HL-60 (cell line): ENCODE measurements at regions not wholly inside any gene's neighbourhood (a gene's known extent, or its start where the extent isn't known, plus 50 kb on each side); places are given as distances from the start of the nearest gene placed in this dataset.

ENCODE experiments used
- DNase-seq, 2 experiments: peaks; one replicate each; pipeline ENCODE4 v3.0.0-alpha.2; 2010 to 2020; ENCODE audit warnings: low read depth in 1 of 2, low spot score in 1 of 2
- H3K27ac ChIP-seq: fragments of 250-450 bp; sonication (Bioruptor Pico); replicated peaks from 2 replicates; pipeline ENCODE4 v1.5.1; 2020; ENCODE audit warnings: mild to moderate bottlenecking, moderate library complexity
- H3K27me3 ChIP-seq: fragments of 250-450 bp; sonication (Bioruptor Pico); 2 replicates; pipeline ENCODE4 v1.5.1; 2021; ENCODE audit warnings: mild to moderate bottlenecking, moderate library complexity; ENCODE audit not compliant: insufficient read depth, poor library complexity, severe bottlenecking
- H3K4me3 ChIP-seq: replicated peaks from 2 replicates; pipeline ENCODE4 v1.5.1; 2011; ENCODE audit warnings: mild to moderate bottlenecking, control low read depth, low read length; ENCODE audit not compliant: insufficient read depth
- CTCF ChIP-seq: IDR thresholded peaks from one replicate; pipeline ENCODE4 v1.5.1; 2011; ENCODE audit warnings: low read length, control low read depth, inconsistent platforms; ENCODE audit not compliant: insufficient read depth
- GABPA ChIP-seq: IDR thresholded peaks from 2 replicates; pipeline ENCODE4 v1.6.1; 2012; ENCODE audit warnings: low read depth
- POLR2AphosphoS5 ChIP-seq: IDR thresholded peaks from 2 replicates; pipeline ENCODE4 v1.6.1; 2012; ENCODE audit warnings: low read depth
- REST ChIP-seq: IDR thresholded peaks from 2 replicates; pipeline ENCODE4 v1.6.1; 2012; ENCODE audit warnings: low read depth; ENCODE audit not compliant: insufficient replicate concordance
- SPI1 ChIP-seq: IDR thresholded peaks from 2 replicates; pipeline ENCODE4 v1.6.1; 2012; ENCODE audit warnings: low read depth, mild to moderate bottlenecking, borderline replicate concordance

DNA sequence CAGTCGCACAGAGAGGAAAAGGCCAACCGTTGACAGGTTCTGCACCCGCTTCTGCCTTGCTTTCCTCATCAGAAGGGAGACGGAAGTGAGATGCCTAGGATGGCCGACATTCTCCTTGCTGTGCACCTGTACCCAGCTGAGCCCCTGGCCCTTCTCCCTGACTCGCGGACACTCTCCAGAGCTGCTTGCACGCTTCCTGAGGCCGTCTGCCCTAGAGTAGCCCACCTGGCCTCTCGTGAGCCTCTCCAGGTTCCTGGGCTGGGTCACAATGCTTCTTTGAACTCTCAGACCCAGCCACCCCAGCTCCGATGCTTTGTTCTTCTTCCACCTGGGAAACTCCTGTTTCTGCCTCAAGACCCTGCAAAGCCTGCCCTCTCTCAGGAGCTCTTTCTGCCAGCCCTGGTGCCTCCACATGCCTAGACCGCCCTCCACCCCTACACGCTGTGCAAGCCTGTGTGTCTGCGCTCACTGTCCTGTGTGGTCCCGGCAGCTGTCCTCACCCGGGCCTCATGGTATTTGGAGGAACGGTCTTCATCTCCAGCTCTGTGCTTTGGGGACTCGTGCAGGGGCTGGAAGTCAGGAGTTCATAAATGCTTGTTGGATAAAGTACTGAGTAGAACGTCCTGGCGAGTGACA, 345.4 kb upstream of the SALL3 start:
- TF ChIP-seq SPI1: no peak
- TF ChIP-seq CTCF: no peak
- no peak for TF ChIP-seq GABPA
- TF ChIP-seq REST: no peak
- TF ChIP-seq POLR2AphosphoS5: no peak
- Histone ChIP-seq H3K4me3 (no peak overlapping the region), H3K27ac (no peak overlapping the region), H3K27me3 (no peaks in the 10 kb centered on the region)
- no peak for DNase-seq

DNA sequence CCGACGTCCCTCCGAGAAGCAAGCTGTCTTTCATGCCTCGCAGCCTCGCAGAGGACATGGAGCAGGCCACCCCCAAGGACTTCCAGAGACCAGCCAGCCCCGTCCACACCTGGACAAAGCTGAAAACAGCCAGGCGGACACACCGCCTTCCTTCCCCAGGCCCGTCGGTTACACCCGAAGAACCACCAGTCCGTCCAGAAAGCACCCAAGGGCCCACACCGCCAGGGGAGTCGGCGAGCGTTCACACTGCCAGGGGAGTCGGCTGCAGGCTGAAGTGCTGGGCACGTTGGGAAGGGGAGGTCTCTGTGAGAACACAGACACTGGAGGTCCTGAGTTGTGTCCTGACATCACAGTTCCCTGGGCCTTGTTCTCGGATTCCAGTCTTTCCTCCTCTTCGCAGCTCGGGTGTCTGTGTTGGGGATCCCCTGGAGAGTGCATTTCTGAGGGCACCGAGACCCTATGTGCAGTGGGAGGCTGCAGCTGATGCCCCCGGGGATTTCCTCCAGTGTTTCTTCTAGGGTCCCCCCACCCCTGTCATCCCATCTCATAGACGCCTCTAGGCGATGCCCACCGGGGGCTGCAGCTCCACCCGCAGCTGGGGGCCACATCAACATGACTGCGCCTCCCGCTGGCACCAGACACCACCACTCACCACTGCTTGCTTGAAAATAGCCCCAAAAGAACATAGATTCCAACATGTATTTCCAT, 344.4 kb upstream of the SALL3 start:
- DNase-seq: no peak
- TF ChIP-seq SPI1: no peak
- TF ChIP-seq CTCF: no peak
- no peak for TF ChIP-seq POLR2AphosphoS5
- TF ChIP-seq GABPA: no peak
- TF ChIP-seq REST: no peak
- Histone ChIP-seq H3K27me3 (no peaks in the 10 kb centered on the region), H3K27ac (no peak overlapping the region), H3K4me3 (no peak overlapping the region)

DNA sequence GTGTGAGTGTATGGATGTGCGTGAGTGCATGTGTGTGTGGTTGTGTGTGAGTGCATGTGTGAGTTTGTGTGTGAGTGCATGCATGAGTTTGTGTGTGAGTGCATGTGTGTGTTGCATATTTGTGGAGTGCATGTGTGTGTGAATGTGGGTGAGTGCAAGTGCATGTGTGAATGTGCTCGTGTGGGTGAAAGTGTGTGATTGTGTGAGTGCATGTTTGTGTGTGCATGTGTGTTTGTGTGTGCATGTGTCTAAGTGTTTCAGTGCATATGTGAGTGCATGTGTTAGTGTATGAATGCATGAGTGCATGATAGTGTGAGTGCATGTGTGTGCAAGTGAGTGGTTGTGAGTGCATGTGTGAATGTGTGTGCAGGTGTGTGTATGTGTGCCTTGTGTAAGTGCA, 343.4 kb upstream of the SALL3 start:
- no peak for TF ChIP-seq CTCF
- no peak for TF ChIP-seq SPI1
- TF ChIP-seq GABPA: no peak
- no peak for TF ChIP-seq POLR2AphosphoS5
- no peak for TF ChIP-seq REST
- Histone ChIP-seq H3K4me3 (no peak overlapping the region), H3K27me3 (no peaks in the 10 kb centered on the region), H3K27ac (no peak overlapping the region)
- DNase-seq: no peak
